KMS-11 (cell line): ENCODE measurements at regions not wholly inside any gene's neighbourhood (a gene's known extent, or its start where the extent isn't known, plus 50 kb on each side); places are given as distances from the start of the nearest gene placed in this dataset.

Experiments used
- H2AFZ ChIP-seq: fragments of 200-600 bp; sonication (generic); 2 replicates; pipeline ENCODE4 v1.6.1; 2016; ENCODE audit warnings: antibody characterized with exemption, mixed run types, low read depth
- H3K27ac ChIP-seq: fragments of 200-600 bp; sonication (generic); 2 replicates; pipeline ENCODE4 v1.6.1; 2016; ENCODE audit warnings: mild to moderate bottlenecking, mixed run types
- H3K27me3 ChIP-seq: fragments of 200-600 bp; sonication (generic); 2 replicates; pipeline ENCODE4 v1.6.1; 2017; ENCODE audit warnings: mild to moderate bottlenecking, low read depth, mixed run types, moderate library complexity; ENCODE audit not compliant: insufficient read depth
- H3K36me3 ChIP-seq: fragments of 200-600 bp; sonication (generic); 2 replicates; pipeline ENCODE4 v1.6.1; 2017; ENCODE audit warnings: mild to moderate bottlenecking, mixed run types; ENCODE audit not compliant: insufficient read depth
- H3K4me1 ChIP-seq: fragments of 200-600 bp; sonication (generic); 2 replicates; pipeline ENCODE4 v1.6.1; 2016; ENCODE audit warnings: mild to moderate bottlenecking, low read depth, mixed run types; ENCODE audit not compliant: poor library complexity, severe bottlenecking
- H3K4me2 ChIP-seq: fragments of 200-600 bp; sonication (generic); 2 replicates; pipeline ENCODE4 v1.7.0; 2016; ENCODE audit warnings: mild to moderate bottlenecking, mixed run types
- H3K4me3 ChIP-seq: fragments of 200-600 bp; sonication (generic); IDR thresholded peaks from 2 replicates; pipeline ENCODE4 v1.6.1; 2017; ENCODE audit warnings: low read depth, low read length, mixed read lengths; ENCODE audit not compliant: insufficient read depth
- H3K79me2 ChIP-seq: fragments of 200-600 bp; sonication (generic); 2 replicates; pipeline ENCODE4 v1.6.1; 2016; ENCODE audit warnings: low read depth, mixed run types; ENCODE audit not compliant: insufficient read depth
- H3K9ac ChIP-seq: fragments of 200-600 bp; sonication (generic); 2 replicates; pipeline ENCODE4 v1.6.1; 2016; ENCODE audit warnings: mild to moderate bottlenecking, mixed run types
- H4K20me1 ChIP-seq: fragments of 200-600 bp; sonication (generic); 2 replicates; pipeline ENCODE4 v1.6.1; 2016; ENCODE audit warnings: mild to moderate bottlenecking, mixed run types; ENCODE audit not compliant: insufficient read depth
- TF ChIP-seq, protein P1 (sequence below): fragments of 200-600 bp; sonication (generic); conservative IDR thresholded peaks from 2 replicates; pipeline ENCODE4 v1.6.1; 2017; ENCODE audit warnings: low read depth, mild to moderate bottlenecking, antibody characterized with exemption, low read length, moderate library complexity, mixed read lengths

GRCh38 chr6:27767851-27768250 is 144.3 kb downstream of the OR2B2 start:
- Histone ChIP-seq H3K27ac (no peak overlapping the region), H3K27me3 (no peaks in the 10 kb centered on the region), H3K9ac (no peak overlapping the region), H3K79me2 (no peaks in the 10 kb centered on the region), H3K4me1 (no peaks in the 10 kb centered on the region), H3K4me3 (no peak overlapping the region), H3K4me2 (no peak overlapping the region), H3K36me3 (no peaks in the 10 kb centered on the region), H2AFZ (no peak overlapping the region), H4K20me1 (no peaks in the 10 kb centered on the region)
- TF ChIP-seq, protein P1, sequence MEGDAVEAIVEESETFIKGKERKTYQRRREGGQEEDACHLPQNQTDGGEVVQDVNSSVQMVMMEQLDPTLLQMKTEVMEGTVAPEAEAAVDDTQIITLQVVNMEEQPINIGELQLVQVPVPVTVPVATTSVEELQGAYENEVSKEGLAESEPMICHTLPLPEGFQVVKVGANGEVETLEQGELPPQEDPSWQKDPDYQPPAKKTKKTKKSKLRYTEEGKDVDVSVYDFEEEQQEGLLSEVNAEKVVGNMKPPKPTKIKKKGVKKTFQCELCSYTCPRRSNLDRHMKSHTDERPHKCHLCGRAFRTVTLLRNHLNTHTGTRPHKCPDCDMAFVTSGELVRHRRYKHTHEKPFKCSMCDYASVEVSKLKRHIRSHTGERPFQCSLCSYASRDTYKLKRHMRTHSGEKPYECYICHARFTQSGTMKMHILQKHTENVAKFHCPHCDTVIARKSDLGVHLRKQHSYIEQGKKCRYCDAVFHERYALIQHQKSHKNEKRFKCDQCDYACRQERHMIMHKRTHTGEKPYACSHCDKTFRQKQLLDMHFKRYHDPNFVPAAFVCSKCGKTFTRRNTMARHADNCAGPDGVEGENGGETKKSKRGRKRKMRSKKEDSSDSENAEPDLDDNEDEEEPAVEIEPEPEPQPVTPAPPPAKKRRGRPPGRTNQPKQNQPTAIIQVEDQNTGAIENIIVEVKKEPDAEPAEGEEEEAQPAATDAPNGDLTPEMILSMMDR: no peak

- H4K20me1 ChIP-seq: no peaks in the 10 kb centered on the region
- H2AFZ ChIP-seq: no peak overlapping the region
- no peak overlapping the region for H3K4me2 ChIP-seq
- no peaks in the 10 kb centered on the region for H3K27me3 ChIP-seq
- no peaks in the 10 kb centered on the region for H3K36me3 ChIP-seq
- no peak overlapping the region for H3K9ac ChIP-seq
- H3K4me3 ChIP-seq: no peak overlapping the region
- no peak overlapping the region for H3K27ac ChIP-seq
- H3K79me2 ChIP-seq: no peaks in the 10 kb centered on the region
- TF ChIP-seq, protein P1: no peak
- no peaks in the 10 kb centered on the region for H3K4me1 ChIP-seq
These were observed 145.8 kb downstream of the OR2B2 start for GRCh38 chr6:27766405-27766804.

- no peaks in the 10 kb centered on the region for H3K79me2 ChIP-seq
- H3K36me3 ChIP-seq: no peaks in the 10 kb centered on the region
- no peak overlapping the region for H2AFZ ChIP-seq
- no peaks in the 10 kb centered on the region for H4K20me1 ChIP-seq
- no peak overlapping the region for H3K9ac ChIP-seq
- H3K27me3 ChIP-seq: no peaks in the 10 kb centered on the region
- no peak overlapping the region for H3K4me2 ChIP-seq
- no peak overlapping the region for H3K27ac ChIP-seq
- no peaks in the 10 kb centered on the region for H3K4me1 ChIP-seq
- H3K4me3 ChIP-seq: no peak overlapping the region
- TF ChIP-seq, protein P1: no peak
These were observed 147.1 kb downstream of the OR2B2 start for GRCh38 chr6:27765028-27765590.

DNA sequence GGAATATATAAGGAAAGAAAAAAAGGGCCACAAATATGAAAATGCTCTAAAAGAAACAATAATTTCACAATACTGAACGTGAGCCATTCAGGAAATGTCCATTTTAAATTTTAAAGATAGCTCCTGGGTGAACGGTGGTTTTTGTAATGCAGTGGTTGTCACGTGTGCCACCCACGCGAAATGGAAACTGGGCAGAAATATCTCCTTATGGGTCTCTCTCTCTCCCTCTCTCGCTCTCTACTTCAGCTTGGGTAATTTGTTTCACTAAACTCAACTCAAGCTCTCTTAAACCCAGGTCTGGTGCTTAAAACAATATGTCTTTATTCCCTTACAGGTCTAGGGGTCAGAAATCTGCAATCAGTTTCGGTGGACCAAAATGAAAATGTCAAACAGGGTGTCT is 150.8 kb downstream of the OR2B2 start:
- no peaks in the 10 kb centered on the region for H4K20me1 ChIP-seq
- H3K9ac ChIP-seq: no peak overlapping the region
- H3K27ac ChIP-seq: no peak overlapping the region
- H3K4me2 ChIP-seq: no peak overlapping the region
- no peaks in the 10 kb centered on the region for H3K27me3 ChIP-seq
- no peaks in the 10 kb centered on the region for H3K4me1 ChIP-seq
- H2AFZ ChIP-seq: no peak overlapping the region
- H3K36me3 ChIP-seq: no peaks in the 10 kb centered on the region
- H3K4me3 ChIP-seq: no peak overlapping the region
- TF ChIP-seq, protein P1: no peak
- H3K79me2 ChIP-seq: no peaks in the 10 kb centered on the region
